ENCODE measurements at regions not wholly inside any gene's neighbourhood (a gene's known extent, or its start where the extent isn't known, plus 50 kb on each side); places are given as distances from the start of the nearest gene placed in this dataset.
"Not testable (repeated sequence)": the region's sequence is repeated elsewhere in the genome, so short reads cannot be mapped to it uniquely, and the experiment has no call there.

DNA sequence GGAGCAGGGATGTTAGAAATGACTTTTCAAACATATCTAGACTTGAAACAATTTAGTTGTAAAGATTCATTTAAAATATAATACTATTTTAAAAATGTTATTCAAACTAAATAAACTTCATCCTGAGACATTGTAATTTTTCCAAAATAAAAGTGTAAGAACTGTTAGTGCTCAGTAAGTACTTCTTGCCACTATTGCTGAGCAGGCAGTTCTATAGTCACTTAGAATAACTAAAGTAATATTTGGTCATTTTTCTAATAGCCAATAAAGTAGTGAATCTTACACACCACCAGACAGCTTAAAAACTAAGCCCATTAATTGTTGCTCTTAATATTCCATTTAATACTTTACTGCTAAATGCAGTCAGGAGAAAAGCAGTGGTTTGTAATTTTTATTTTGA, 1120.0 kb upstream of the CDH10 start:
- no peak for DNase-seq

- no peak for DNase-seq
Measured at GRCh38 chr5:25763781-25764180, 1119.0 kb upstream of the CDH10 start.

GRCh38 chr5:25754895-25755294, 1110.1 kb upstream of the CDH10 start:
- peak; percentile 8 to 49 for DNase-seq

GRCh38 chr5:25744908-25745307, 1100.1 kb upstream of the CDH10 start:
- no peak for DNase-seq

- DNase-seq = no peak
Measured at GRCh38 chr5:25716680-25717079, 1071.9 kb upstream of the CDH10 start.

DNA sequence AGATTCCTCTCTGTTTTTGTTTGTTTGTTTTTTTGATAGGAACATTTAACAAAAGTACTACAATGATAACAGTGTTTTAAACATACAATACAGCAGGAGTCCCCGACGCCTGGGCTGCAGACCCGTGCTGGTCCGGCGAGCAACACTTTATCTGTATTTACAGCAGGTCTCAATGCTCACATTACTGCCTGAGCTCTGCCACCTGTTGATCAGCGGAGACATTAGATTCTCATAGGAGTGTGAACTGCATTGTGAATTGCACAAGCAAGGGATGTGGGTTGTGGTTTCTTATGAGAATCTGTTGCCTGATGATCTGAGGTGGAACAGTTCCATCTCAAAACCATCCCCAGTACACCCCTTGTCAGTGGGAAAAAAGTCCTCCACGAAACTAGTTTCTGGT, 1068.5 kb upstream of the CDH10 start:
- DNase-seq = no peak

DNA sequence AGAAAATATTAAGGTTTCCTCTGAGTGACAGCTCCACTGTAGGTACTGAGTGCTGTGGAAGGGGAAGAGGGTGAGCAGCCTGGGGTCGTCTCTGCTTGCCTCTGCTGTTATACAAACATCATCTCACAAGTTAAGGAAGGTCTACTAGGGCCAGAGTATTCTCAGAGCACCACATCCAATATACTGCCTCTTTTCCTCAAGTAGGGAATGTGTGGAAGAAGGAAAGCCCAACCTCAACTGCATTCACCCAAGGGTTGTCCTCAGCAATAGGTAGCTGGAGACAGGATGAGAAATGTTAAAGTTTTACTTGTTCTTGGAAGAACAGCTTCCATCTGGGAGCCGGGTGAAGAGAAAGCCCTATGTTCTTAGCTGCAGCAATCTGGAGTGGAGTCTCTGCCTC, 1062.3 kb upstream of the CDH10 start:
- no peak for DNase-seq

- no peak for DNase-seq
Measured at GRCh38 chr5:25701936-25702335, 1057.2 kb upstream of the CDH10 start.

- DNase-seq = no peak
Measured at GRCh38 chr5:25694801-25695200, 1050.0 kb upstream of the CDH10 start.

DNA sequence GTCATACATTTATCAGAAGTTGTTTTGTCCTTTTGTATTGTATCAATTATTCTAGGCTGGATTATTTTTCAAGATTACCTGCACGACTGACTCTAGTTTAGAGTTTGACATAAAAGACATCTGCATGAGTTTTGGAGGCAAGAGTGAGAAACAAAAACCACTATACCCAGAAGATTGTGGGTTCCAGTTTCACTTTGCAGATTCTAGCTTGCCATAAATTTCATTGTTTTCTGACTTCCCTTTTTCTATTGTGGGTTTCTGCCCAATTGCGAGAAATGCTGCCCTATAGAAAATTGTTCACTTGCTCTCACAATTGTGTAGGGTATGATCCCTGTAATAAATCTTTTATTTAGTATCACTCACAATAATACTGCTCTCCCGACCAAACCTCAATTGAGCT, 1043.4 kb upstream of the CDH10 start:
- no peak for DNase-seq

DNA sequence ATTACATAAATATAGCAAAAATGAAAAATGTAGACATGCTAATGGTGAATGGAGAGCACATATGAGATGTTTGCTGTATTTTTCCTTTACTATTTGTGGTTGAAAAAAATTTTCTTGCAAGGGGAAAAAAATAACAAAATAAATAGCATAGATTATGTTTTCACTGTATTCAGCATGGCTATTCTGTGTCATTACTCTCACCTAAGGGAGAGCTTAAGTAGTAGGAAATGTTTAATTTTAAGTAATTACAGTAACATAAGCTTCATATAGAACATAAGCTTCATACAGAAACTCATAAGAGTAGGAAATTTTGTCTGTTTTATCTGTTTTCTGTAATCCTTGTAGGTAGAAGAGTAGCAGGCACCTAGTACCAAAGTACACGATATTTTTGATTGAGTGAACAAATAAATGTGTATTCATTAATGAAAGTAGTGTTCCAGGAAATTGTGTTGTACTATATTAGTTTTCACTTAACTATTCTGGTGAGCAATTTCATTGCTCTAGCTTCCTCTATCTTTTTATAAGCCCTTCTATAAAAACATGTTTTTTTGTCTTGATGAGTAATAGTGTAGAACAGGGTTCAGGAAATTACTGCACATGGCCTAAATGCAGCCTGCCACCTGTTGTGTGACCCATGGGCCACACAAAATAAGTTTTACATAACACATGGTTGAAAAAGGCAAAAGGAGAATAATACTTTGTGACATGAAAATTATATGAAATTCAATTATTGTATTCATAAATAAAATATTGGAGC, 1025.0 kb upstream of the CDH10 start:
- no peak for DNase-seq

GRCh38 chr5:25662610-25663009, 1017.8 kb upstream of the CDH10 start:
- no peak for DNase-seq

- DNase-seq = not testable (repeated sequence)
Measured at GRCh38 chr5:25650316-25650715, 1005.5 kb upstream of the CDH10 start.

GRCh38 chr5:25649628-25650265, 1005.0 kb upstream of the CDH10 start:
- no peak for DNase-seq

GRCh38 chr5:25646421-25647341, 1001.9 kb upstream of the CDH10 start:
- DNase-seq = no peak

GRCh38 chr5:25641124-25641523, 996.3 kb upstream of the CDH10 start:
- peak in 1 of 2 experiments; percentile 23 for DNase-seq

- no peak for DNase-seq
Measured at GRCh38 chr5:25619273-25619672, 974.5 kb upstream of the CDH10 start.

GRCh38 chr5:25618821-25619220, 974.0 kb upstream of the CDH10 start:
- DNase-seq = no peak

DNA sequence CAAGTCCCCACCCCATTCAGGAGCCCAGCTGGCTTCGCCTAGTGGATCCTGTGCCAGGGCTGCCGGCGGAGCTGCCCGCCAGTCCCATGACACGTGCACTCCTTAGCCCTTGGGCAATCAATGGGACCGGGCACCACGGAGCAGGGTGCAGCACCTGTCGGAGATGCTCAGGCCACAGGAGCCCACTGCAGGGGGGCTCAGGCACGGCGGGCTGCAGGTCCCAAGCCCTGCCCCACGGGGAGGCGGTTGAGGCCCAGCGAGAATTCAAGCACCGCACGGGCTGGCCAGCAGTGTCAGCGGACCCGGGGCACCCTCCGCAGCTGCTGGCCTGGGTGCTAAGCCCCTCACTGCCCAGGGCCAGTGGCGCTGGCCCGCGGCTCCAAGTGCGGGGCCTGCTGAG, 969.7 kb upstream of the CDH10 start:
- no peak for DNase-seq

GRCh38 chr5:25604681-25605080, 959.9 kb upstream of the CDH10 start:
- no peak for DNase-seq

GRCh38 chr5:25579111-25579510, 934.3 kb upstream of the CDH10 start:
- no peak for DNase-seq

DNA sequence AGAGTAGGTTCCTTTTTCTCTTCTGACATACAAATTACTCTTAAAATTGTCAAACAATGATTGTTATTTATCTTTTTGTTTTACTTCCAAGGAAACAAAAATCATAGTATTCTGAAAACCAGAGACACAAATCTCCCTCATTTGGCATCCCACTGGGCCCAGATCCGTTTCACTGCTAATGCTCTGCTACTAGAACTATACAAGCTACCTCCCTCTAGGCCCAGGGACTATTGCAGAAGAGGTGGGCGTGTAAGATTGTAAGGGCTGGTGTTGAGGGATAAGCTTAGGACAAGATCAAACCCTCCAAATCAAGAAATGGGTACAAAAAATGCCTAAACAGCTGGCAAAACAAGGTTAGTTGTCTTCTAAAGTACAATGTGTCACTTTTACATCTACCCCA, 928.9 kb upstream of the CDH10 start:
- DNase-seq = no peak

DNA sequence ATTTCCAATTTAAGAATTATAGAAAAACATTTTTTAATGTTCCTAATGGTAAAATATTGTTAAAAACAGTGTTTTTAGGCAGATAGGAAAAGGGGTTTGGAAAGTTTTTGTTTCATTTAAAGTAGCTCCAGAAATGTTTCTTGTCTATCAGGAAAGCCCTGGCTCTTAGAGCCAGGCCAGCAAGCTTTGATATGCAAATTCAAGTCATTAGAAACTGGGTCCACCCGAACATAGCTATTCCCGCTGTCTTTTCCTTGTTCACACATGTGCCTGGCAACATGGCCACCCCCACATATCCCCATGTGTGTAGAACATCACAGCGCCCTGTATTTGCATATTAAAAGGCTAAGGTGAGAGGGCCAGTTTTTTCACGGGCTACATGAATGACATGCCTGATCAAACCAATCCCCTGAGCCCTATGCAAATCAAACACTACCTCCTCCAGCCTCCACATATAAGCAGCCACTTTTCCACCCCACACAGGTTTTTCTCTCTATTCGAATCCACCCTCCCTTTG, 925.3 kb upstream of the CDH10 start:
- no peak for DNase-seq
